GM23248 (cell line): ENCODE measurements at regions not wholly inside any gene's neighbourhood (a gene's known extent, or its start where the extent isn't known, plus 50 kb on each side); places are given as distances from the start of the nearest gene placed in this dataset.

Experiments used
- DNase-seq: peaks from one replicate; pipeline ENCODE4 v3.0.0-alpha.2; 2015
- H2AFZ ChIP-seq: fragments of 200-600 bp; sonication (generic); 2 replicates; pipeline ENCODE4 v1.6.1; 2016; ENCODE audit warnings: antibody characterized with exemption
- H3F3A ChIP-seq: fragments of 200-600 bp; sonication (generic); 2 replicates; pipeline ENCODE4 v1.6.1; 2016; ENCODE audit warnings: mild to moderate bottlenecking, antibody characterized with exemption, mixed run types; ENCODE audit not compliant: insufficient read depth
- H3K27ac ChIP-seq: fragments of 200-600 bp; sonication (generic); 2 replicates; pipeline ENCODE4 v1.5.1; 2016; ENCODE audit warnings: mild to moderate bottlenecking
- H3K27me3 ChIP-seq: fragments of 200-600 bp; sonication (generic); replicated peaks from 2 replicates; pipeline ENCODE4 v1.6.1; 2016; ENCODE audit warnings: mild to moderate bottlenecking; ENCODE audit not compliant: insufficient read depth
- H3K36me3 ChIP-seq: fragments of 200-600 bp; sonication (generic); 2 replicates; pipeline ENCODE4 v1.6.1; 2016; ENCODE audit warnings: low read depth, mild to moderate bottlenecking
- H3K4me1 ChIP-seq: fragments of 200-600 bp; sonication (generic); 2 replicates; pipeline ENCODE4 v1.6.1; 2016; ENCODE audit warnings: mild to moderate bottlenecking; ENCODE audit not compliant: insufficient read depth
- H3K4me2 ChIP-seq: fragments of 200-600 bp; sonication (generic); one replicate; pipeline ENCODE4 v1.6.1; 2016; ENCODE audit warnings: mild to moderate bottlenecking; ENCODE audit not compliant: unreplicated experiment
- H3K4me3 ChIP-seq: fragments of 200-600 bp; sonication (generic); 2 replicates; pipeline ENCODE4 v1.5.1; 2016; ENCODE audit warnings: mild to moderate bottlenecking
- H3K79me2 ChIP-seq: fragments of 200-600 bp; sonication (generic); 2 replicates; pipeline ENCODE4 v1.6.1; 2016; ENCODE audit warnings: mild to moderate bottlenecking; ENCODE audit not compliant: insufficient read depth
- H3K9ac ChIP-seq: fragments of 200-600 bp; sonication (generic); 2 replicates; pipeline ENCODE4 v1.6.1; 2016; ENCODE audit warnings: mild to moderate bottlenecking
- H3K9me2 ChIP-seq: fragments of 200-600 bp; sonication (generic); 2 replicates; pipeline ENCODE4 v1.6.1; 2016; ENCODE audit warnings: mixed run types, mild to moderate bottlenecking, moderate library complexity; ENCODE audit not compliant: insufficient read depth
- H3K9me3 ChIP-seq: fragments of 200-600 bp; sonication (generic); one replicate; pipeline ENCODE4 v1.6.1; 2017; ENCODE audit warnings: low read depth
- H4K20me1 ChIP-seq: fragments of 200-600 bp; sonication (generic); 2 replicates; pipeline ENCODE4 v1.6.0; 2016; ENCODE audit not compliant: insufficient read depth
- EZH2 ChIP-seq: fragments of 200-600 bp; sonication (generic); IDR thresholded peaks from 2 replicates; pipeline ENCODE4 v1.6.1; 2018; ENCODE audit warnings: antibody characterized with exemption, mild to moderate bottlenecking; ENCODE audit not compliant: insufficient read depth, poor library complexity, severe bottlenecking
- EZH2phosphoT487 ChIP-seq: fragments of 200-600 bp; sonication (generic); IDR thresholded peaks from 2 replicates; pipeline ENCODE4 v1.6.1; 2018; ENCODE audit warnings: antibody characterized with exemption, moderate library complexity, mild to moderate bottlenecking, low read depth; ENCODE audit not compliant: insufficient read depth
- WGBS, 2 experiments: methylation state at CpG; one replicate each; pipeline ENCODE4 v1.1.6; 2015 to 2017; ENCODE audit warnings: low lambda C conversion rate in 2 of 2, low coverage in 1 of 2; ENCODE audit errors: missing lambda C conversion rate in 2 of 2; 5-methylcytosine and 5-hydroxymethylcytosine counted together
- in situ Hi-C: fragments of 300-500 bp; cut with MboI; formaldehyde crosslinking; loops from 2 replicates; pipeline ENCODE4 v1.15.0; 2020

- no peak for DNase-seq
- no peaks in the 10 kb centered on the region for H3K79me2 ChIP-seq
- in situ Hi-C loops: no loop called here
- H3K4me3 ChIP-seq: no peak overlapping the region
- 55 to 56% methylated on average over 5 of the region's 5 CpGs for WGBS, 2 experiments
- no peaks in the 10 kb centered on the region for H3F3A ChIP-seq
- TF ChIP-seq EZH2: no peak
- no peak for TF ChIP-seq EZH2phosphoT487
- H2AFZ ChIP-seq: no peak overlapping the region
- no peaks in the 10 kb centered on the region for H3K9me2 ChIP-seq
- H3K36me3 ChIP-seq: no peaks in the 10 kb centered on the region
- no peaks in the 10 kb centered on the region for H3K9me3 ChIP-seq
- no peaks in the 10 kb centered on the region for H3K27me3 ChIP-seq
- no peaks in the 10 kb centered on the region for H3K4me1 ChIP-seq
- no peak overlapping the region for H3K9ac ChIP-seq
- no peaks in the 10 kb centered on the region for H4K20me1 ChIP-seq
- H3K4me2 ChIP-seq: no peak overlapping the region
- H3K27ac ChIP-seq: no peak overlapping the region
Measured at GRCh38 chr7:19853261-19853832, 79.9 kb upstream of the TMEM196 start.

- H3F3A ChIP-seq: no peaks in the 10 kb centered on the region
- no peak overlapping the region for H3K4me2 ChIP-seq
- WGBS, 2 experiments: 59 to 74% methylated on average over 1 of the region's 1 CpG
- H3K27ac ChIP-seq: no peak overlapping the region
- in situ Hi-C loops: no loop called here
- H3K27me3 ChIP-seq: no peaks in the 10 kb centered on the region
- H3K9ac ChIP-seq: no peak overlapping the region
- no peaks in the 10 kb centered on the region for H3K4me1 ChIP-seq
- no peaks in the 10 kb centered on the region for H4K20me1 ChIP-seq
- DNase-seq: no peak
- H2AFZ ChIP-seq: no peak overlapping the region
- no peaks in the 10 kb centered on the region for H3K9me3 ChIP-seq
- TF ChIP-seq EZH2 (no peak), EZH2phosphoT487 (no peak)
- H3K9me2 ChIP-seq: no peaks in the 10 kb centered on the region
- H3K36me3 ChIP-seq: no peaks in the 10 kb centered on the region
- H3K79me2 ChIP-seq: no peaks in the 10 kb centered on the region
- no peak overlapping the region for H3K4me3 ChIP-seq
Measured at GRCh38 chr7:19852192-19852591, 78.8 kb upstream of the TMEM196 start.

GRCh38 chr7:19851504-19851903, 78.1 kb upstream of the TMEM196 start:
- Histone ChIP-seq H3K4me3 (no peak overlapping the region), H3K79me2 (no peaks in the 10 kb centered on the region), H3K36me3 (no peaks in the 10 kb centered on the region), H3K27ac (no peak overlapping the region), H3K9ac (no peak overlapping the region), H3F3A (no peaks in the 10 kb centered on the region), H4K20me1 (no peaks in the 10 kb centered on the region), H3K4me2 (no peak overlapping the region), H3K27me3 (no peaks in the 10 kb centered on the region), H3K9me2 (no peaks in the 10 kb centered on the region), H3K4me1 (no peaks in the 10 kb centered on the region), H3K9me3 (no peaks in the 10 kb centered on the region), H2AFZ (no peak overlapping the region)
- in situ Hi-C loops: no loop called here
- no peak for DNase-seq
- 57 to 64% methylated on average over 3 of the region's 3 CpGs for WGBS, 2 experiments
- TF ChIP-seq EZH2phosphoT487 (no peak), EZH2 (no peak)

GRCh38 chr7:19834566-19834965, 61.1 kb upstream of the TMEM196 start:
- in situ Hi-C loops: no loop called here
- TF ChIP-seq EZH2phosphoT487 (no peak), EZH2 (no peak)
- no peaks in the 10 kb centered on the region for H3K36me3 ChIP-seq
- H3K4me2 ChIP-seq: no peak overlapping the region
- H3K27me3 ChIP-seq: no peaks in the 10 kb centered on the region
- H3K79me2 ChIP-seq: no peaks in the 10 kb centered on the region
- no peak overlapping the region for H3K27ac ChIP-seq
- H3K9ac ChIP-seq: no peak overlapping the region
- no peak for DNase-seq
- no peak overlapping the region for H2AFZ ChIP-seq
- WGBS, 2 experiments: 40 to 43% methylated on average over 2 of the region's 2 CpGs
- no peaks in the 10 kb centered on the region for H3K4me1 ChIP-seq
- no peaks in the 10 kb centered on the region for H3K9me2 ChIP-seq
- no peaks in the 10 kb centered on the region for H4K20me1 ChIP-seq
- H3K9me3 ChIP-seq: no peaks in the 10 kb centered on the region
- no peak overlapping the region for H3K4me3 ChIP-seq
- H3F3A ChIP-seq: no peaks in the 10 kb centered on the region

GRCh38 chr7:19830604-19831003, 57.2 kb upstream of the TMEM196 start:
- Histone ChIP-seq H3F3A (no peaks in the 10 kb centered on the region), H3K27me3 (no peaks in the 10 kb centered on the region), H3K9me3 (no peaks in the 10 kb centered on the region), H3K36me3 (no peaks in the 10 kb centered on the region), H3K4me2 (no peak overlapping the region), H2AFZ (no peak overlapping the region), H3K9me2 (no peaks in the 10 kb centered on the region), H3K27ac (no peak overlapping the region), H3K79me2 (no peaks in the 10 kb centered on the region), H3K4me3 (no peak overlapping the region), H4K20me1 (no peaks in the 10 kb centered on the region), H3K9ac (no peak overlapping the region), H3K4me1 (no peaks in the 10 kb centered on the region)
- TF ChIP-seq EZH2 (no peak), EZH2phosphoT487 (no peak)
- WGBS, 2 experiments: 18 to 34% methylated on average over 2 of the region's 2 CpGs
- DNase-seq: no peak
- in situ Hi-C loops: no loop called here
